Subcutaneous abdominal adipose tissue (tissue), 5 donors: ENCODE measurements at regions not wholly inside any gene's neighbourhood (a gene's known extent, or its start where the extent isn't known, plus 50 kb on each side); places are given as distances from the start of the nearest gene placed in this dataset.
"Not testable (repeated sequence)": the region's sequence is repeated elsewhere in the genome, so short reads cannot be mapped to it uniquely, and the experiment has no call there.

Experiments
- H3K27ac ChIP-seq: one replicate; pipeline ENCODE4 v1.7.0; 2013; ENCODE audit warnings: low read depth, mild to moderate bottlenecking, inconsistent platforms, low read length, moderate library complexity
- H3K27me3 ChIP-seq, 5 donors: one replicate each; pipeline ENCODE4 v1.7.0; 2013; ENCODE audit warnings: low read length in 5 of 5, inconsistent platforms in 1 of 5; ENCODE audit not compliant: control insufficient read depth in 5 of 5, insufficient read depth in 4 of 5
- H3K36me3 ChIP-seq, 5 donors: one replicate each; pipeline ENCODE4 v1.7.0; 2013; ENCODE audit warnings: low read length in 5 of 5; ENCODE audit not compliant: control insufficient read depth in 5 of 5, insufficient read depth in 5 of 5
- H3K4me1 ChIP-seq, 5 donors: one replicate each; pipeline ENCODE4 v1.7.0; 2013; ENCODE audit warnings: low read length in 5 of 5, mild to moderate bottlenecking in 3 of 5, moderate library complexity in 1 of 5; ENCODE audit not compliant: control insufficient read depth in 5 of 5, insufficient read depth in 5 of 5
- H3K4me3 ChIP-seq, 5 donors: one replicate each; pipeline ENCODE4 v1.7.0; 2013; ENCODE audit warnings: low read length in 5 of 5, low read depth in 1 of 5
- H3K9ac ChIP-seq, 5 donors: one replicate each; pipeline ENCODE4 v1.7.0; 2013; ENCODE audit warnings: low read length in 5 of 5, mild to moderate bottlenecking in 4 of 5, moderate library complexity in 3 of 5
- H3K9me3 ChIP-seq, 5 donors: one replicate each; pipeline ENCODE4 v1.7.0; 2013; ENCODE audit warnings: low read length in 5 of 5; ENCODE audit not compliant: control insufficient read depth in 5 of 5
- donor health status: healthy.
- donor health status: healthy.
- donor health status: healthy.
- donor health status: healthy.
- donor health status: healthy.

DNA sequence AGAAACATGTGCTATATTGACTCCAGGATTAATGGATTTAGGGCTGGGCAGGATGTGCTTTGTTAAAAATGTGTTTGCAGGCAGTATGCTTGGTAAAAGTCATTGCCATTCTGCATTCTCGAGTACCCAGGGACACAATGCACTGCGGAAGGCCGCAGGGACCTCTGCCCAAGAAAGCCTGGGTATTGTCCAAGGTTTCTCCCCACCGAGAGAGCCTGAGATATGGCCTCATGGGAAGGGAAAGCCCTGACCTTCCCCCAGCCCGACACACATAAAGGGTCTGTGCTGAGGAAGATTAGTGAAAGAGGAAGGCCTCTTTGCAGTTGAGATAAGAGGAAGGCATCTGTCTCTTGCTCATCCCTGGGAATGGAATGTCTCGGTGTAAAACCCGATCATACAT is 186.7 kb upstream of the PTER start:
- H3K27ac ChIP-seq, H3K9me3 ChIP-seq, H3K36me3 ChIP-seq, H3K4me1 ChIP-seq, H3K9ac ChIP-seq, H3K27me3 ChIP-seq, H3K4me3 ChIP-seq: not testable (repeated sequence)

DNA sequence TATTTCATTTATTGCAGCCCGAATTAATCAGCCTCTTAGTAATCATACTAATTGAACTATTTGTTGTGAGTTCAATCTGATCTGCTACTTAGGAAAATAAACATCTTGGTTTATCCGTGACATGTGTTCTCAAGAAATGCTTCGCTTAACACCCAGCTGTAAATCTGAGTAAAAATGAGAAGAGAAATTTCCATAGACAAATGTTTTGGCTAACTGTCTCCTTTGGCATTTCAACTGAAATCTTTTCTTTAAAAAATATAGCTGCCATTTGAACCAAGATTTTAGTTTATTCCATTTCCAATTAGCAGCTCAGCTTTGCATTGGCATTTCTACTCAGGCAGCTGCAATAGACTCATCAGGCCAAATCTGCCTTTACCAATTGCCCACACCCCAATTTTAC is 180.5 kb upstream of the PTER start:
- H3K4me1 ChIP-seq: peaks cover 0 to 5% (median 0%) of the 10 kb centered on the region in 5 donors
- no peak overlapping the region for H3K9ac ChIP-seq
- peaks cover 0 to 2% (median 0%) of the 10 kb centered on the region in 5 donors for H3K27me3 ChIP-seq
- H3K4me3 ChIP-seq: no peak overlapping the region
- H3K27ac ChIP-seq: no peak overlapping the region
- no peaks in the 10 kb centered on the region for H3K36me3 ChIP-seq
- H3K9me3 ChIP-seq: peaks cover 0 to 4% (median 0%) of the 10 kb centered on the region in 5 donors

DNA sequence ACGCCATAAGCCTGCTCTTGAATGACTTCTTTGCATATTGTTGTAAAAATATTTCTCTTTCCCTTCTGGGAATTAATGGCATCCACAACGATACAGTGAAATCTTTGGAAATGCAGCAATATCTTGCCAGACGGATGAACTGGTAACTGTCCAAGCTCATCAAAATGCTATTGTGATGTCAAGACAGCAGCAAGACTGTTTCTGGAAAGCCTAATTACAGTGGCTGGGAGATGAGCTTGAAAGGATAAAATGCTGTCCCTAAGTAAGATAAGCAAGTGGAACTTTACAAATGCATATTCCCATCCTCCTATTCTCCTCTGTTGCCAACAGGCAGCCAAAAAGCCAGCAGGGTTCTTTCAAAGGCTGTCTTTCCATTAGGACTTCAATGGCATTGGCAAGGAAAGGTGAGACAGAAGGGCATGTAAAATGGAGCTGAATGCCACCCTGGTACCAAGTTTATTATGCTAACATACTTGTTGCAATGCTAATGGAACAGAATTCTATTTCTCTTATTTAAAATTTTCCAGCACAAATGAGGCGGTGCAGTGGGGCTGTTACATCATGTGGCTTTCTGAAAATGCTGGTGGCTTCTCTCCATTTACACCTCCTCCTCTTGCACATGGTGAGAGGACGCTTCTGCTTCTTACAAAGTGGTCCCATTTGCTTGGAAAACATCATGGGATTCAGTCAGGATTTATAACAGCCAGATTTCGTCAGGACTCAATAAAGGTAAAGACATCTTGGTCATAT is 178.3 kb upstream of the PTER start:
- Histone ChIP-seq H3K9ac (no peak overlapping the region), H3K9me3 (peaks cover 0 to 2% (median 0%) of the 10 kb centered on the region in 5 donors), H3K36me3 (no peaks in the 10 kb centered on the region), H3K4me3 (no peak overlapping the region), H3K27ac (no peak overlapping the region), H3K4me1 (peaks cover 0 to 5% (median 0%) of the 10 kb centered on the region in 5 donors), H3K27me3 (peaks cover 0 to 2% (median 0%) of the 10 kb centered on the region in 5 donors)

GRCh38 chr10:16259726-16260125 is 177.1 kb upstream of the PTER start:
- H3K4me3 ChIP-seq: no peak overlapping the region
- H3K4me1 ChIP-seq: peaks cover 0 to 5% (median 0%) of the 10 kb centered on the region in 5 donors
- H3K27ac ChIP-seq: no peak overlapping the region
- peaks cover 0 to 3% (median 0%) of the 10 kb centered on the region in 5 donors for H3K9me3 ChIP-seq
- no peaks in the 10 kb centered on the region for H3K36me3 ChIP-seq
- peaks cover 0 to 2% (median 0%) of the 10 kb centered on the region in 5 donors for H3K27me3 ChIP-seq
- H3K9ac ChIP-seq: no peak overlapping the region

DNA sequence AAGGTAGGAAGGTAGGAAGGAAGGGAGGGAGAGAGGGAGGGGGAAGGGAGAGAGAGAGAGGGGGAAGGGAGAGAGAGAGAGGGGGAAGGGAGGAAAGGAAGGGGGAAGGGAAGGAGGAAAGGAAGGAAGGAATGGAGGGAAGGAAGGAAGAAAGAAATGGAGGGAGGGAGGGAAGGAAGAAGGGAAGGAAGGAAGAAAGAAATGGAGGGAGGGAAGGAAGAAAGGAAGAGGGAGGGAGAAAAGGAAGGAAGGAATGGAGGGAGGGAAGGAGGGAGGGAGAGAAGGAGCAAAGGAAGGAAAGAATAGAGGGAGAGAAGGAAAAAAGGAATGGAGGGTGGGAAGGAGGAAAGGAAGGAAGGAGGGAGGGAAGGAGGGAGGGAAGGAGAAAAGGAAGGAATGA is 176.4 kb upstream of the PTER start:
- peaks cover 0 to 5% (median 0%) of the 10 kb centered on the region in 5 donors for H3K4me1 ChIP-seq
- H3K4me3 ChIP-seq: no peak overlapping the region
- H3K27me3 ChIP-seq: peaks cover 0 to 2% (median 0%) of the 10 kb centered on the region in 5 donors
- no peak overlapping the region for H3K9ac ChIP-seq
- H3K36me3 ChIP-seq: no peaks in the 10 kb centered on the region
- no peak overlapping the region for H3K27ac ChIP-seq
- H3K9me3 ChIP-seq: peaks cover 0 to 3% (median 0%) of the 10 kb centered on the region in 5 donors

DNA sequence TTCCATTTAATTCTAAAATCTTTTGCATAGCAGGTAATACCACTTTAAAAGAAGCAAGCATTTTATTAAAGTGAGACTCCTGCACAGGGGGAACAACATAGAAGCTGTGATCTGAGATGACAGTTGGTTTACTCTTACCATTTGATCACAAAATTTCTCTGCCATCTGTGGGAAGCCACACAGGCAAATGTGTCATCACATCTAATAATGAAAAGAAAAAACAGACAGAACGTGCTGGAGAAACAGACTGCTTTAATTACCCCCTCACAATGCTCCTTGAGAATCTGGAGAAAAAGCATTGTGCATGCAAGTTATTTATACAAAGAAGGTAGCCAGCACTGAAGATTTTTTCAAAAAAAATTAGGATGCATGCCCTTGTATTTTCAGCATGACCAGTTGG is 165.2 kb upstream of the PTER start:
- H3K27ac ChIP-seq: no peak overlapping the region
- H3K9me3 ChIP-seq: peaks cover 0 to 6% (median 0%) of the 10 kb centered on the region in 5 donors
- H3K4me1 ChIP-seq: no peaks in the 10 kb centered on the region
- H3K4me3 ChIP-seq: no peak overlapping the region
- H3K36me3 ChIP-seq: no peaks in the 10 kb centered on the region
- H3K27me3 ChIP-seq: no peaks in the 10 kb centered on the region
- H3K9ac ChIP-seq: no peak overlapping the region

- H3K36me3 ChIP-seq: no peaks in the 10 kb centered on the region
- no peak overlapping the region for H3K27ac ChIP-seq
- no peak overlapping the region for H3K9ac ChIP-seq
- no peaks in the 10 kb centered on the region for H3K27me3 ChIP-seq
- H3K4me3 ChIP-seq: no peak overlapping the region
- peaks cover 0 to 6% (median 3%) of the 10 kb centered on the region in 5 donors for H3K9me3 ChIP-seq
- H3K4me1 ChIP-seq: no peaks in the 10 kb centered on the region
Measured at GRCh38 chr10:16274911-16275310, 161.9 kb upstream of the PTER start.

GRCh38 chr10:16280595-16280994 is 156.2 kb upstream of the PTER start:
- no peak overlapping the region for H3K27ac ChIP-seq
- no peaks in the 10 kb centered on the region for H3K4me1 ChIP-seq
- H3K36me3 ChIP-seq: no peaks in the 10 kb centered on the region
- H3K9ac ChIP-seq: no peak overlapping the region
- no peak overlapping the region for H3K4me3 ChIP-seq
- no peaks in the 10 kb centered on the region for H3K27me3 ChIP-seq
- H3K9me3 ChIP-seq: peaks cover 0 to 6% (median 1%) of the 10 kb centered on the region in 5 donors

- H3K9me3 ChIP-seq: no peaks in the 10 kb centered on the region
- H3K4me1 ChIP-seq: no peaks in the 10 kb centered on the region
- no peak overlapping the region for H3K9ac ChIP-seq
- no peak overlapping the region for H3K4me3 ChIP-seq
- H3K36me3 ChIP-seq: no peaks in the 10 kb centered on the region
- no peaks in the 10 kb centered on the region for H3K27me3 ChIP-seq
- H3K27ac ChIP-seq: no peak overlapping the region
Measured at GRCh38 chr10:16292366-16292765, 144.4 kb upstream of the PTER start.

GRCh38 chr10:16297069-16297468 is 139.7 kb upstream of the PTER start:
- Histone ChIP-seq H3K9ac (no peak overlapping the region), H3K27ac (no peak overlapping the region), H3K9me3 (no peaks in the 10 kb centered on the region), H3K4me3 (no peak overlapping the region), H3K36me3 (no peaks in the 10 kb centered on the region), H3K4me1 (no peaks in the 10 kb centered on the region), H3K27me3 (no peaks in the 10 kb centered on the region)
